Stomach smooth muscle (tissue), 2 donors: ENCODE measurements at regions not wholly inside any gene's neighbourhood (a gene's known extent, or its start where the extent isn't known, plus 50 kb on each side); places are given as distances from the start of the nearest gene placed in this dataset.

Experiments used
- H3K27ac ChIP-seq: one replicate; pipeline ENCODE4 v1.7.0; 2013; ENCODE audit warnings: mild to moderate bottlenecking, low read length, inconsistent platforms
- H3K27me3 ChIP-seq, 2 donors: one replicate each; pipeline ENCODE4 v1.7.0; 2013; ENCODE audit warnings: low read length in 2 of 2; ENCODE audit not compliant: insufficient read depth in 2 of 2, control insufficient read depth in 1 of 2
- H3K36me3 ChIP-seq, 2 donors: one replicate each; pipeline ENCODE4 v1.7.0; 2013; ENCODE audit warnings: low read length in 2 of 2; ENCODE audit not compliant: control insufficient read depth in 2 of 2, insufficient read depth in 2 of 2
- H3K4me1 ChIP-seq: one replicate; pipeline ENCODE4 v1.7.0; 2013; ENCODE audit warnings: low read length; ENCODE audit not compliant: control insufficient read depth, insufficient read depth
- H3K4me3 ChIP-seq, 2 donors: one replicate each; pipeline ENCODE4 v1.7.0; 2013; ENCODE audit warnings: low read length in 2 of 2
- H3K9ac ChIP-seq, 2 donors: one replicate each; pipeline ENCODE4 v1.7.0; 2013; ENCODE audit warnings: low read length in 2 of 2, mild to moderate bottlenecking in 1 of 2
- H3K9me3 ChIP-seq, 2 donors: one replicate each; pipeline ENCODE4 v1.7.0; 2013; ENCODE audit warnings: low read length in 2 of 2; ENCODE audit not compliant: control insufficient read depth in 2 of 2
- donor health status: healthy.
- donor health status: Pancreatic carcinoma.

GRCh38 chr4:155603360-155603891, 63.2 kb upstream of the GUCY1A1 start:
- Histone ChIP-seq H3K27me3 (no peaks in the 10 kb centered on the region), H3K36me3 (no peaks in the 10 kb centered on the region), H3K4me1 (no peaks in the 10 kb centered on the region), H3K9me3 (no peaks in the 10 kb centered on the region), H3K4me3 (no peak overlapping the region), H3K27ac (no peak overlapping the region), H3K9ac (no peak overlapping the region)

DNA sequence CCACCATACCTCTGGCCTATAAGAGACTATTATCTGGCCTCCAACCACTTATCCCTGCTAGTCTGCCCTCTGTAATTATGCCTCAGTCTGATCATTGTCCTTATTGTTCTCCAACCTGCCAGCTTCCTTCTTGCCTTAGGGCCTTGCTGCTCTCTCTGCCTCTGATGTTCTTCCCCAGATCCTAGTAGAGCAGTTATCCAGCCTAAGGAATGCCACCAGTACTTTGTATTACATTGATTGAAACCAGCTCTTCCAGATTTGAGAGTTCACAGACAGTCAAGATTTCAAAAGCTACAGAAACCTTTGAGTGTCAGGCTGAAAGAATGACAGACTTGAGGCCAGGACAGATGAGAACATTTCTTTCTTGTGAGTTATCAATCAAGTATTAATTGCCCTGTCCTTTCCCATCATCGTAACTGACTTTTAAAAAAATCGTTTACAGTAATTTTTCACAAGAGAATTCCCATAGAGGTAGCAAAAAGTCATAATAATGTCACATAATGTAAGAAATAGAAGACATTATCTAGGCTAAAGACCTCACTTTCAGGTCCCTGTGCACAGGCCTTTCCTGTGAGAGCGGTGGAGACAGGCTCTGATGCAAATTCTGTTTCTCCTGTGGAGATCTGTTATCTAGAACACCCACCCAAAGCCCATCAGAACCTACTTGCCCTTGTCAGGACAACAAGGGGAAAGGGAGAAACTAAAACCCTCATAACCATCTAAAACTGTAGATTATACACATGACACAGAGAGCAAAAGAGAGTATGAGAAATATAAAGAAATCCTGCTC, 64.1 kb upstream of the GUCY1A1 start:
- no peaks in the 10 kb centered on the region for H3K36me3 ChIP-seq
- no peaks in the 10 kb centered on the region for H3K9me3 ChIP-seq
- H3K9ac ChIP-seq: no peak overlapping the region
- no peak overlapping the region for H3K4me3 ChIP-seq
- no peaks in the 10 kb centered on the region for H3K4me1 ChIP-seq
- no peak overlapping the region for H3K27ac ChIP-seq
- H3K27me3 ChIP-seq: no peaks in the 10 kb centered on the region

- Histone ChIP-seq H3K9me3 (no peaks in the 10 kb centered on the region), H3K4me1 (no peaks in the 10 kb centered on the region), H3K4me3 (no peak overlapping the region), H3K27ac (no peak overlapping the region), H3K9ac (no peak overlapping the region), H3K27me3 (no peaks in the 10 kb centered on the region), H3K36me3 (no peaks in the 10 kb centered on the region)
Measured at GRCh38 chr4:155600244-155600643, 66.4 kb upstream of the GUCY1A1 start.

DNA sequence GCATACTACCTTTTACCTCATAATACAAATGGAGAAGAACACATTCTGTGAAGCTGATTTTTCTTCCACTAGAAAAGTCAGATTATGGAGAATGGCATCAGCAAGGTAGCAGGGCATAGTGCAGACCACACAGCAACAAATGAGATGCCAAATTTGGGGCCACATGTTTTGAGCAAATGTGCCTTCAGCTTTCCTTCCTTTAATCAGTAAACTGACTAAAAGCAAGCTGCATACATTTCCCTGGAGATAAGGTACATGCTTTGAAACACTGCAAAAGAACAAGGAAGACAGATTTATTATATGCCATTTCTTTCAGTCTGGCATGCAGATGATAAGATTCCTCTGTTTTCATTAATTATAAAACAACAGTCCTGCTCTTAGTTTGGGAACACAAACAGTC, 67.1 kb upstream of the GUCY1A1 start:
- Histone ChIP-seq H3K9ac (no peak overlapping the region), H3K27me3 (no peaks in the 10 kb centered on the region), H3K27ac (no peak overlapping the region), H3K4me1 (no peaks in the 10 kb centered on the region), H3K4me3 (no peak overlapping the region), H3K9me3 (no peaks in the 10 kb centered on the region), H3K36me3 (no peaks in the 10 kb centered on the region)

DNA sequence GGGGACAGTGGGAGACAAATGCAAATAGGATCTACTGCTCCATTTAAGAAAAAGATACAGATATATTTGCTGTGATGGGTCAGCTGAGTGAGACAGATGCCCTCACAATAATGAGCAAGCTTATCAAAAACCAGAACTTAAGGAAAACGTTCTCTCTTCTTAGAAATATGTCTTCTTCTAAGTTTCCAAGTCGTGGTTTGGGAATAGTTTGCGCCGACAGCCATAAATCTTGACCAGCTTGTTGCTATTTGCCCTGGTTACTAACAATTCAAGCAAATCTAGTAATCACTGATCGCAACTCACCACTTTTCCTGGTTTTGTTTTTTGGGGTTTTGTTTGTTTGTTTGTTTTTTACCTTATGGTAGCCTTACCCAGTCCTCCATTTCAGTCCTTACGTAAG, 67.6 kb upstream of the GUCY1A1 start:
- no peaks in the 10 kb centered on the region for H3K36me3 ChIP-seq
- H3K9ac ChIP-seq: no peak overlapping the region
- no peak overlapping the region for H3K4me3 ChIP-seq
- H3K4me1 ChIP-seq: no peaks in the 10 kb centered on the region
- H3K27ac ChIP-seq: no peak overlapping the region
- no peaks in the 10 kb centered on the region for H3K27me3 ChIP-seq
- H3K9me3 ChIP-seq: no peaks in the 10 kb centered on the region

- Histone ChIP-seq H3K9ac (no peak overlapping the region), H3K4me3 (no peak overlapping the region), H3K27me3 (no peaks in the 10 kb centered on the region), H3K27ac (no peak overlapping the region), H3K4me1 (no peaks in the 10 kb centered on the region), H3K36me3 (no peaks in the 10 kb centered on the region), H3K9me3 (no peaks in the 10 kb centered on the region)
Measured at GRCh38 chr4:155597933-155598451, 68.7 kb upstream of the GUCY1A1 start.

- Histone ChIP-seq H3K9me3 (no peaks in the 10 kb centered on the region), H3K9ac (no peak overlapping the region), H3K4me3 (no peak overlapping the region), H3K27ac (no peak overlapping the region), H3K36me3 (no peaks in the 10 kb centered on the region), H3K27me3 (no peaks in the 10 kb centered on the region), H3K4me1 (no peaks in the 10 kb centered on the region)
Measured at GRCh38 chr4:155597281-155597680, 69.4 kb upstream of the GUCY1A1 start.

DNA sequence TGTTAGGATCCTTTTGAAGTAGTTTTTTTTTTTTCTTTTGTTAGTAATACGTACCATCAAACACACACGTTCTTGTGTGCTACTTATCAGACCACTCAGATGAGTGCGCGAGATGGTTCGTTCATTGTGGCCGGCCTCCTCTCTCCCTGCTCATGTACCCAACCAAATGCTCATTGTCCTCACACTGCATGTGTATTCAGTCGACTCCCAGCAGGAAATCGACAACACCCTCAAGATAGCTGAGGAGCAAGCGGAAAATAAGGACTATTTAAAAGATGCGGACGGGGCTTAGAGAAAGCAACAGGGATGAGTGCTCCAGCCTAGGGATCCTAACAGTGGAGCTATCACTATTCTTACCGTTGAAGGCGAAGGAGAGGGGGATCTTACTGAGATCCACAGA, 72.9 kb upstream of the GUCY1A1 start:
- no peaks in the 10 kb centered on the region for H3K9me3 ChIP-seq
- H3K9ac ChIP-seq: no peak overlapping the region
- H3K27me3 ChIP-seq: no peaks in the 10 kb centered on the region
- no peak overlapping the region for H3K27ac ChIP-seq
- H3K4me1 ChIP-seq: no peaks in the 10 kb centered on the region
- H3K4me3 ChIP-seq: no peak overlapping the region
- no peaks in the 10 kb centered on the region for H3K36me3 ChIP-seq

- no peaks in the 10 kb centered on the region for H3K36me3 ChIP-seq
- no peaks in the 10 kb centered on the region for H3K4me1 ChIP-seq
- H3K4me3 ChIP-seq: no peak overlapping the region
- no peak overlapping the region for H3K9ac ChIP-seq
- no peaks in the 10 kb centered on the region for H3K27me3 ChIP-seq
- H3K27ac ChIP-seq: no peak overlapping the region
- no peaks in the 10 kb centered on the region for H3K9me3 ChIP-seq
Measured at GRCh38 chr4:155592938-155593297, 73.7 kb upstream of the GUCY1A1 start.

DNA sequence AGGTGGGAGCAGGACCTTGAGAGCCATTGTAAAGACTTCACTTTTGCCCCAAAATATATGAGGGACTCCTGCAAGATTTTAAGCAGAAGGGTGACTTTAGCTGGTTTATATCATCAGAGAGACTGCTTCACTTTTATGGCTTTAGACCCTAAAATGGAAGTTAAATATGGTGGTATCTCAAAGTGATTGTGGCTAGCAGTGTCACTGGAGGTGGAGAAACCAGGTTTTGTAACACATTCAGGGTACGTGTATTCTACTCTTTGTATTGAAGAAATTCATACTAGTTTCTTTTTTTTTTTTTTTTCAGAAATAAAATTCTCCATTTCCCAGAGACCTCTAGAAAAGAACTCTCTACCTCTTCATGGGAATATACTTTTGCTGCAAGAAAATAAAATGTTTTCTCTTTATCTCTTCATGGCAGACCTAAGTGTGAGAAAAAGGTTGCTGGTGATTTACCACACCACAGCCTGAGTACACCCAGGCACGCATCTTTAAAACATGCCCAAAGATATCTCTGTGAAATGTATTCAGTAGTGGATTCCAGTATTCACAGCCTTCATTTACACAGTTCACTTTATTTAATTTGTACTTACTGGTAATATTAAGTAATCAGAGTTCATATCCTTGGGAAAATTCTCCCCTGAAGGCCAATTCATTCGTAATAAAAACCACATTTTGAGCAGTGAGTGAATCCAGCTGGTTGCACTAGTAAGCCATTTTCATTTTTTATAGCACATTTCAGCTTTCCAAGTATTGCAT, 74.3 kb upstream of the GUCY1A1 start:
- no peaks in the 10 kb centered on the region for H3K9me3 ChIP-seq
- H3K27me3 ChIP-seq: no peaks in the 10 kb centered on the region
- no peak overlapping the region for H3K9ac ChIP-seq
- no peak overlapping the region for H3K27ac ChIP-seq
- no peaks in the 10 kb centered on the region for H3K4me1 ChIP-seq
- H3K36me3 ChIP-seq: no peaks in the 10 kb centered on the region
- H3K4me3 ChIP-seq: no peak overlapping the region

DNA sequence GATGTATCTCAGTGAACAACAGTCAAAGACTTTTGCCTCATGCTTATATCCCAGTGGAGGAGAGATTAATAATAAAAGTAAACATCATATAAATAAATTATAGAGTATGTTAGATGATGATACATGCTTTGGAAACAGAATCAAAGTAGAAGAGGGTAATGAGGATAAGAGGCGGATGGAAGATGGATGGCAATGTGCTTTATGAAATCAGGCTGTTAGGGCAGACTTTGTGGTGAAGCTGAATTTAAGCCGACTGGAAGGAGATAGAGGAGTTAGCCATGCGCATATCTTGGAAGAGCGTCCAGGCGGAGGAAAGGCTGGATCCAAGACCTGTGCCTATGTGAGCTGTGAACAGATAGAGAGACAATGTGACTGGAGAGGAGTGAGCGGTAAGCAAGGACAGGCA, 74.9 kb upstream of the GUCY1A1 start:
- H3K36me3 ChIP-seq: no peaks in the 10 kb centered on the region
- H3K9ac ChIP-seq: no peak overlapping the region
- H3K9me3 ChIP-seq: no peaks in the 10 kb centered on the region
- H3K4me1 ChIP-seq: no peaks in the 10 kb centered on the region
- no peak overlapping the region for H3K27ac ChIP-seq
- no peak overlapping the region for H3K4me3 ChIP-seq
- H3K27me3 ChIP-seq: no peaks in the 10 kb centered on the region
